GM23338 (cell line): ENCODE measurements at regions not wholly inside any gene's neighbourhood (a gene's known extent, or its start where the extent isn't known, plus 50 kb on each side); places are given as distances from the start of the nearest gene placed in this dataset.

Experiments used
- CTCF ChIP-seq, 2 experiments: fragments of 200-600 bp in 1 of 2; sonication (generic) in 1 of 2; conservative IDR thresholded peaks; 2 replicates each; pipeline versions ENCODE4 v1.5.1 to v1.6.1; 2016 to 2017; ENCODE audit warnings: antibody characterized with exemption in 2 of 2, low read depth in 2 of 2, mild to moderate bottlenecking in 2 of 2, moderate library complexity in 1 of 2
- EZH2 ChIP-seq: fragments of 200-600 bp; sonication (generic); IDR thresholded peaks from one replicate; pipeline ENCODE4 v1.8.0; 2017; ENCODE audit warnings: antibody characterized with exemption, mild to moderate bottlenecking, low read depth; ENCODE audit not compliant: unreplicated experiment

DNA sequence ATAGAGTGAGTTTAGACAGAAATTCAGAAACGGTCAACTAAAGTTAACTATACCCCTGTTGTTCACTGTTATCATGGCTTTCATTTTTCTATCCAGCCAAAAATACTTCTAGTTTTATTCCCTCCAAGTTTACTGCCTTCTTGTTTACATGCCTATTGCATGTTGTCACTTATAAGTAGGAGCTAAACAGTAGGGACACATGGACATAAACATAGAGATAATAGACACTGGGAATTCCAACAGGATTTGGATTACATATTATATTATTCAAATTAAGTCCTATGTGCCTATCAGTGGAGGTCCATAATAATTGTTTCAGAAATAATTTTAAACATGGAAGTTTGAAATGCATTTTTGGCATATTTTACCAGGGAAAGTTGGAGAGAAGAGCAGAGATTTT lies 269.1 kb upstream of the ZNF717 start:
- TF ChIP-seq CTCF (conservative IDR thresholded peaks at IDR 0.05; ENCODE audit: low read depth in 2 of 2) (no peak), EZH2 (no peak)
